AG04449 (cell line): ENCODE measurements at regions not wholly inside any gene's neighbourhood (a gene's known extent, or its start where the extent isn't known, plus 50 kb on each side); places are given as distances from the start of the nearest gene placed in this dataset.

Experiments
- CTCF ChIA-PET: fragments of 350-600 bp; formaldehyde crosslinking; extraction: SDS; loops from one replicate; lab custom pipeline; 2021; ENCODE audit warnings: antibody characterized with exemption; lab: Yijun Ruan, JAX
- POLR2A ChIA-PET: fragments of 400-600, 350-600 bp; formaldehyde crosslinking; extraction: SDS; loops from one replicate; lab custom pipeline; 2020; ENCODE audit warnings: antibody characterized with exemption, inconsistent platforms; lab: Yijun Ruan, JAX
- DNase-seq: peaks from one replicate; pipeline ENCODE4 v3.0.0-alpha.2; 2010; ENCODE audit warnings: low read depth, low spot score
- H3K4me3 ChIP-seq: 2 replicates; pipeline ENCODE4 v1.5.1; 2011; ENCODE audit warnings: low read depth, mild to moderate bottlenecking, control low read depth, low read length
- CTCF ChIP-seq: IDR thresholded peaks from one replicate; pipeline ENCODE4 v1.5.1; 2011; ENCODE audit warnings: mild to moderate bottlenecking, moderate library complexity, low read length, control low read depth, inconsistent platforms; ENCODE audit not compliant: insufficient read depth; ENCODE audit errors: missing control alignments

DNA sequence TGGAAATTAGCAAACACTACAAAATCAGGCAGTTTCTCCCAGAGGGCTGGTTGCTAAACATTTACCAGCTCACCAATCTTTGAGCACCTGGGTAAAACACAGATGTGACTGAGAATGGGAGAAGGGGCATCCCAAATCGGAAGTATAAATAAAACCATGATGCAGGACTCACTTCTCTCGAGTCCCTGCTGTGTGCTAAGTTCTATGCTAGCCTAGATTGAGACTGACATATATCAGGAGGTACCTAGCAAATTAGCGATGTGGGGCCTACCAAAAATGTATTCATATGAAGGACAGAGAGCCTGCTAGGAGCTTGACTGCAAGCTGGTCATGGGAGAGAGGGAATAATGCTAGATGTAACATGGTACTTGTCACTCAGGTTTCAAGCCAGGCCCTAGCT, 171.9 kb upstream of the PGRMC2 start:
- POLR2A ChIA-PET = no interaction called here
- CTCF ChIA-PET = interaction anchor here (0.7 to 2.2 kb wide), 5 partner anchors 9 to 404 kb away, joined by 3 to 7 read pairs (median 4); partner anchors contain the start of gene JADE1
- TF ChIP-seq CTCF = no peak

GRCh38 chr4:128458816-128459215, 171.2 kb upstream of the PGRMC2 start:
- TF ChIP-seq CTCF = no peak
- ChIA-PET CTCF (interaction anchor here (0.9 to 7.4 kb wide), 4 partner anchors 6 to 405 kb away, joined by 3 to 75 read pairs (median 7); partner anchors contain the start of gene JADE1), POLR2A (interaction anchor here (0.5 kb wide), 1 partner anchor 60 kb away, joined by 3 read pairs; no protein-coding TSS in a partner anchor)
- no peak overlapping the region for H3K4me3 ChIP-seq
- DNase-seq = no peak

More for the DNA sequence above, 171.9 kb upstream of the PGRMC2 start:
- H3K4me3 ChIP-seq = no peak overlapping the region
- DNase-seq = no peak

GRCh38 chr4:128457726-128458125, 170.1 kb upstream of the PGRMC2 start:
- CTCF ChIA-PET = interaction anchor here (2.2 to 7.4 kb wide), 2 partner anchors 8 to 352 kb away, joined by 7 to 75 read pairs; partner anchors contain the start of gene JADE1
- H3K4me3 ChIP-seq = no peak overlapping the region
- TF ChIP-seq CTCF = no peak
- DNase-seq = no peak
- POLR2A ChIA-PET = no interaction called here

- CTCF ChIA-PET = interaction anchor here (0.7 to 7.4 kb wide), 10 partner anchors 9 to 407 kb away, joined by 3 to 75 read pairs (median 4); no protein-coding TSS in a partner anchor
- POLR2A ChIA-PET = no interaction called here
These were observed 168.6 kb upstream of the PGRMC2 start for GRCh38 chr4:128456171-128456570.

GRCh38 chr4:128455480-128455879, 167.9 kb upstream of the PGRMC2 start:
- H3K4me3 ChIP-seq = no peak overlapping the region
- POLR2A ChIA-PET = interaction anchor here (1.2 to 1.8 kb wide), 3 partner anchors 13 to 146 kb away, joined by 3 to 7 read pairs (median 3); no protein-coding TSS in a partner anchor
- no peak for TF ChIP-seq CTCF
- CTCF ChIA-PET = interaction anchor here (1.0 to 7.4 kb wide), 24 partner anchors 8 to 407 kb away, joined by 3 to 75 read pairs (median 4); no protein-coding TSS in a partner anchor
- DNase-seq = no peak

More at GRCh38 chr4:128456171-128456570, 168.6 kb upstream of the PGRMC2 start:
- no peak for TF ChIP-seq CTCF
- H3K4me3 ChIP-seq = no peak overlapping the region
- DNase-seq = no peak

DNA sequence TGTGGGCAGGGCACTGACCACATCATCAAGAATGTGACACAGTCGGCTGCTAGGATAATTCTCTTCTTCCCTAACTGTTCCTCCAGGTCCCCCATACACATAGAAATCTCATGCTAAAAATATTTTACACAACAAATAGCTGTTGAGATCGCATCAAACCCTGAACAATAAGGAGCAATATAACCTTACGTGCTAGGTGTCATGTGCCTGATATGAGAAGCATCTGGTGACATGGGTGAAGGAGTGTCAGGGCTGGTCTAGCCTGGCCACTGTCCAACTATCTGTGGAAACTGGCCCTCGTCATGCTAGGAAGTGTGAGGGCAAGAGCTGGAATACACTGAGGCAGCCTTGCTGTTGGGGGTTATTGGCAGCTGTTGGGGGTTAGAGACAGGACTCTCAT, 167.3 kb upstream of the PGRMC2 start:
- no peak overlapping the region for H3K4me3 ChIP-seq
- POLR2A ChIA-PET = interaction anchor here (1.2 to 1.8 kb wide), 4 partner anchors 13 to 357 kb away, joined by 3 to 7 read pairs (median 4); no protein-coding TSS in a partner anchor
- DNase-seq = no peak
- CTCF ChIA-PET = interaction anchor here (0.7 to 7.4 kb wide), 52 partner anchors 8 to 408 kb away, joined by 3 to 75 read pairs (median 4); partner anchors contain the start of gene JADE1
- TF ChIP-seq CTCF = no peak
